ENCODE measurements at regions not wholly inside any gene's neighbourhood (a gene's known extent, or its start where the extent isn't known, plus 50 kb on each side); places are given as distances from the start of the nearest gene placed in this dataset.

DNA sequence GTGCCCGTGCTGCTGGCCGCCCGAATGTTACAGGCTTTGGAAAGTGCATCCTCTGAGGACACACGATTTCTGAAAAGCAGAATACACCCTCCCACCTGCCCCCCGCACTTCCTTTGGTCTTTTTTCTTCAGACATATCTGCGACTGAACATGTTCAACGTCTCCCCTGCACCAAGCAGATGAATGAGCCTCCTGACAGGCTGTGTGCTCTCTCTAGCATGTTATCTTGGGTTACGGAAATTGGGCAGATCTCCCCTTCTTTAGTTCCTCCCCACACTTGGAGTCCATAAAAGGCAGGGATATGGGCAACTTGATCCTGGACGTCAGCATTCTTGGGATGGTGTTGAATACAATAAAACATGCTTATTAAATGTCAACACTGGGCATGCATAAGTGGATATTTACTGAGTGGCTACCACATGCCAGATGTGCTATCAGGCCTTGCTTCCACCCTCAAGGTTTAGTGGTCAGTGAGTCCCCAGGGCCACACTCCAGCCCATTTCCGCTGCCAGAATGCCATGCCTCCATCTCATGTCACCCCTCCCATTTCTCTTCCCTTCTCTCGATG, 130.4 kb downstream of the TRIM43 start:
- TF ChIP-seq, protein P1, sequence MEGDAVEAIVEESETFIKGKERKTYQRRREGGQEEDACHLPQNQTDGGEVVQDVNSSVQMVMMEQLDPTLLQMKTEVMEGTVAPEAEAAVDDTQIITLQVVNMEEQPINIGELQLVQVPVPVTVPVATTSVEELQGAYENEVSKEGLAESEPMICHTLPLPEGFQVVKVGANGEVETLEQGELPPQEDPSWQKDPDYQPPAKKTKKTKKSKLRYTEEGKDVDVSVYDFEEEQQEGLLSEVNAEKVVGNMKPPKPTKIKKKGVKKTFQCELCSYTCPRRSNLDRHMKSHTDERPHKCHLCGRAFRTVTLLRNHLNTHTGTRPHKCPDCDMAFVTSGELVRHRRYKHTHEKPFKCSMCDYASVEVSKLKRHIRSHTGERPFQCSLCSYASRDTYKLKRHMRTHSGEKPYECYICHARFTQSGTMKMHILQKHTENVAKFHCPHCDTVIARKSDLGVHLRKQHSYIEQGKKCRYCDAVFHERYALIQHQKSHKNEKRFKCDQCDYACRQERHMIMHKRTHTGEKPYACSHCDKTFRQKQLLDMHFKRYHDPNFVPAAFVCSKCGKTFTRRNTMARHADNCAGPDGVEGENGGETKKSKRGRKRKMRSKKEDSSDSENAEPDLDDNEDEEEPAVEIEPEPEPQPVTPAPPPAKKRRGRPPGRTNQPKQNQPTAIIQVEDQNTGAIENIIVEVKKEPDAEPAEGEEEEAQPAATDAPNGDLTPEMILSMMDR (IDR thresholded peaks at IDR 0.05), result no peak
- TF ChIP-seq POLR2A (IDR thresholded peaks at IDR 0.05), result no peak
